Progenitor cell of endocrine pancreas (in vitro differentiated cells): ENCODE measurements at regions not wholly inside any gene's neighbourhood (a gene's known extent, or its start where the extent isn't known, plus 50 kb on each side); places are given as distances from the start of the nearest gene placed in this dataset.

Source experiments
- DNase-seq: peaks from one replicate; pipeline ENCODE4 v3.0.0; 2021; ENCODE audit warnings: low spot score; ENCODE audit not compliant: unreplicated experiment
- H3K27ac Mint-ChIP-seq: 2 replicates; pipeline ENCODE4 v1.8.0; 2021; ENCODE audit warnings: mild to moderate bottlenecking, moderate library complexity, mixed read lengths
- H3K27me3 Mint-ChIP-seq: 2 replicates; pipeline ENCODE4 v1.8.0; 2021; ENCODE audit warnings: mixed read lengths
- H3K36me3 Mint-ChIP-seq: 2 replicates; pipeline ENCODE4 v1.8.0; 2022; ENCODE audit warnings: mixed read lengths; ENCODE audit not compliant: insufficient read depth
- H3K4me1 Mint-ChIP-seq: 2 replicates; pipeline ENCODE4 v1.8.0; 2021; ENCODE audit warnings: low read depth, mixed read lengths
- H3K4me3 Mint-ChIP-seq: 2 replicates; pipeline ENCODE4 v1.8.0; 2021; ENCODE audit warnings: low read depth, mild to moderate bottlenecking, moderate library complexity, mixed read lengths
- H3K9me3 Mint-ChIP-seq: 2 replicates; pipeline ENCODE4 v1.8.0; 2021; ENCODE audit warnings: low read depth, mixed read lengths
- CTCF ChIP-seq: fragments of 200-600 bp; sonication (generic); IDR thresholded peaks from one replicate; pipeline ENCODE4 v1.5.0; 2021; ENCODE audit warnings: antibody characterized with exemption, mild to moderate bottlenecking; ENCODE audit not compliant: unreplicated experiment

- TF ChIP-seq CTCF = no peak
Measured at GRCh38 chr7:121603886-121604285, 207.8 kb upstream of the FAM3C start.

GRCh38 chr7:121599887-121600286, 203.8 kb upstream of the FAM3C start:
- DNase-seq = no peak
- no peak overlapping the region for H3K27ac Mint-ChIP-seq
- no peak for TF ChIP-seq CTCF
- no peaks in the 10 kb centered on the region for H3K36me3 Mint-ChIP-seq
- peaks cover 16% of the 10 kb centered on the region for H3K4me1 Mint-ChIP-seq
- H3K4me3 Mint-ChIP-seq = no peak overlapping the region
- no peaks in the 10 kb centered on the region for H3K9me3 Mint-ChIP-seq
- no peaks in the 10 kb centered on the region for H3K27me3 Mint-ChIP-seq

More at GRCh38 chr7:121603886-121604285, 207.8 kb upstream of the FAM3C start:
- Mint-ChIP-seq H3K4me1 (peaks cover 24% of the 10 kb centered on the region), H3K4me3 (no peak overlapping the region), H3K36me3 (no peaks in the 10 kb centered on the region), H3K27ac (peak overlapping the region; percentile 82), H3K27me3 (no peaks in the 10 kb centered on the region), H3K9me3 (no peaks in the 10 kb centered on the region)
- DNase-seq = no peak

- H3K36me3 Mint-ChIP-seq = no peaks in the 10 kb centered on the region
- no peak overlapping the region for H3K4me3 Mint-ChIP-seq
- no peaks in the 10 kb centered on the region for H3K9me3 Mint-ChIP-seq
Measured at GRCh38 chr7:121595758-121596696, 199.9 kb upstream of the FAM3C start.

GRCh38 chr7:121591926-121592325, 195.8 kb upstream of the FAM3C start:
- no peak for TF ChIP-seq CTCF
- Mint-ChIP-seq H3K27ac (peak overlapping the region; percentile 33), H3K9me3 (no peaks in the 10 kb centered on the region), H3K4me1 (no peaks in the 10 kb centered on the region), H3K27me3 (no peaks in the 10 kb centered on the region), H3K4me3 (no peak overlapping the region), H3K36me3 (no peaks in the 10 kb centered on the region)
- DNase-seq = no peak

More at GRCh38 chr7:121595758-121596696, 199.9 kb upstream of the FAM3C start:
- Mint-ChIP-seq H3K27ac (no peak overlapping the region), H3K4me1 (no peaks in the 10 kb centered on the region), H3K27me3 (no peaks in the 10 kb centered on the region)
- no peak for TF ChIP-seq CTCF
- DNase-seq = no peak

- no peak overlapping the region for H3K4me3 Mint-ChIP-seq
- H3K4me1 Mint-ChIP-seq = no peaks in the 10 kb centered on the region
- H3K27ac Mint-ChIP-seq = no peak overlapping the region
- no peak for TF ChIP-seq CTCF
- DNase-seq = no peak
- no peaks in the 10 kb centered on the region for H3K9me3 Mint-ChIP-seq
- no peaks in the 10 kb centered on the region for H3K27me3 Mint-ChIP-seq
- no peaks in the 10 kb centered on the region for H3K36me3 Mint-ChIP-seq
Measured at GRCh38 chr7:121587435-121587834, 191.3 kb upstream of the FAM3C start.
